Fibroblast of skin of right biceps (primary cell): ENCODE measurements at regions not wholly inside any gene's neighbourhood (a gene's known extent, or its start where the extent isn't known, plus 50 kb on each side); places are given as distances from the start of the nearest gene placed in this dataset.

ENCODE experiments used
- DNase-seq: peaks from one replicate; pipeline ENCODE4 v3.0.0-alpha.2; 2013

- DNase-seq = peak; percentile 34
Measured at GRCh38 chr12:59839514-59839913, 243.7 kb downstream of the SLC16A7 start.

GRCh38 chr12:59843260-59843843 is 247.5 kb downstream of the SLC16A7 start:
- no peak for DNase-seq

DNA sequence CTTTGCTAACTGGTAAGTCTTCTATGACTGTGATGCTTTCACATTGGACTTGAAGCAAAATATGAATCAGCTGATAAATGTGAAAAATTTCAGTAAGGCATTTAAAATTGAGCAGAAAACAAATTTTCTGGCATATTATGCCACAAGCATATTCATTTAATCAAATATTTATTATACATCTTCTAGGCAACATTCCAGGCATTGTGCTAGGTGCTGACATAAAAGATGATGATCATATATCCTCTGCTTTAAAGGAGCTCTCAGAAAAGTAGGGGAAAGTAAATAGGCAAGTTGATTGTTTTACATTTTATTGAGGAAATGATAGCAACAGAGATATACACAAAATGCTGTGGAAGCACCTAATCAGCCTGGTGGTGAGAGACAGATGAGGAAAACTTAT is 248.9 kb downstream of the SLC16A7 start:
- peak; percentile 62 for DNase-seq

DNA sequence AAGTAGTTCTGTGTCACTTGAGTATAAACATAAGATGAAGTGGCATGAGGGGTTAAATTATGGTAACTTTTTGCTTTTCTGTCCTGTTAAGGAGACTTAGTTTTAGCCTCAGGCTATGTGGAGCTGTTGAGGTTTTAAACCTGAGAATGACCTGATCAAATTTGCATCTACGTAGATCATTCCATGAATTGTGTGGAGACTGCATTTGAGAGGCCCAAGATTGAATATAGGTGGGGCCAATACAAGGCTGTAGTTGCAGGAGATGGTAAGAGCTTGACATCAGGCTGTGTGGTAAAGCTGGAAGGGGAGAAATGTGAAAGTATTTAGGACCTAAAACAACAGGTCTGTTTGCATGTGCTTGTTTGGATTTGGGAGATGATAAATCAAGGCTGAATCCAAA is 249.5 kb downstream of the SLC16A7 start:
- DNase-seq = no peak

- no peak for DNase-seq
Measured at GRCh38 chr12:59847127-59847526, 251.3 kb downstream of the SLC16A7 start.

DNA sequence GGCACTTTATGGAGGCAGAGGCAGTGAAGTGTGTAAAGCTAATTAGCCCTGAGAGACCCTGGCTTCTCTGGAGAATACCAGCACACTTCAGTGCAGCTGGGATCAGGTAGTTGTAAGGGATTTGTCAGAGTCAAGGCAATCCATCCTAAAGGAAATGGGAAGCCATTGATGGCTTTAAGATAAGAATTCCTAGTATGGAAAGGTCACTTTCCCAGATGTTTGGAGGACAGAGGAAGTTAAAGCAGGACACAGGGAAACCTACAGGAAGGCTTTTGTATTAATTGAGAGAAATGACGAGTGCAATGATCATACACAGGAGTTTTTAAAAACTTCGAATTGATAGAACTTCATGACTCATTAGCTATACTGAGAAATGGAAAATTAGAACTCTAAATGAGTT is 254.4 kb downstream of the SLC16A7 start:
- DNase-seq = no peak

DNA sequence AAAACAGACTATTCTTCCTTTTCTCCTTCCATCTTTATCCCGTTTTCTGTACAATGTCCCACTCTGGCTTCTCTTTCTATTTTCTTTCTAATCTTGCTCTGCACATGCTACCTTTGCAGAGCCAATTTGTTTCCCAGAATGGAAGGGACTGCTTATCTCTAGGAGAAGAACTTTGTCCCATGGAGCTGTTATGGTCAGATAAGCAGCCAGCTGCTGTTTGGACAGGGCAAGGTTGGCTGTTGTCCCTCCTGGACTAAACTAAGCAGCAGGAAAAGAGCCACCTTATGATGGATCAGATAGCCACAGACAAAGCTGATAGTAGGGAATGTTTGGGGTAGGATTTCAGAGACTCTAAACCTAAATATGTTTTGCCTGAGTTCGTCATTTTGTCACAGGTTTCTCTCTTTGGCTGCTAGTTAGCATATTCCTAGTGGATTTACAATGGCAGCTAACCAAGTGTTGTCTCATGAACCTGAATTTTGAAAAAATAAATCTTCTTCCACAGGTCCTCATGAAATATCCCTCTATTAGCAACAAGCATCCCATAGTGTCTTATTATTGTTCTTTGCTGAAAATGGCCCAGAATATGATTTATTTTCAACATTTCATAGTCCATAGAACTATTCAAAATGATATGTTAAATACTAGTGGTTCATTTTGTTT is 262.8 kb downstream of the SLC16A7 start:
- DNase-seq = no peak

- DNase-seq = no peak
Measured at GRCh38 chr12:59859171-59859510, 263.3 kb downstream of the SLC16A7 start.

DNA sequence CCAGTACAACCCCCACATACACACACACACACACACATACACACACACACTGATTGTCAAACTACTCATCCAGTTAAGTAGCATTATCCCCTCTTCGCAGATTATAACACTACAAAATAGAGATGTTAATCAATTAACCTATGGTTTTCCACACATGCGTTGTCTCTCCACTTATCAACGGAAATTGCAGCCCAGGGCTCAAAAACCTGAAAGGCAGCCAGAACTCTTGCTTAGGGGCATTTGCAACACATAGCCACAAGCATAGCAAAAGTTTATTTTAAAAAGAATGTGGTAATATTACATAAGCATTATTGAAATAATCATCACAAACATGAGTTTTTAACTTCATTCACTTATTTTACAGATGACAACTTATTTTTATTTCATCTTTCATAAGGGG is 265.8 kb downstream of the SLC16A7 start:
- no peak for DNase-seq

DNA sequence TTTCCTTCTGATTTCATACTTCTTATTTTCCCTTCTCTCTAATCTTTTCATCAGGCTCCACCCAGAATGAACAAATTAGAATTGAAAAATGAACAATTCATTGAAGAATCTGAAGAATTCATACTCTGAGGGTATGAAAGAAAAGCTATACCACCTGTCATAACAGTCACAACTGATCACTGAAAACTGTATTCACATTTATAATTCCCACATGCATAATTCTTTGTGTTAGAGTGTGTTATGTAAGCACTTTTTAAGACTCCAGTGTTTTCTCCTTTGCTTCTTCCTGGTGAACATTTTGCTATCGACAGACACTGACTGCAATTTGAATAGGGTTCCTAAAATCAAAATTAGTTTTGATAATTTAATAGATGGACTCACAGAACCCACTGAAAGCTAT is 271.2 kb downstream of the SLC16A7 start:
- no peak for DNase-seq

DNA sequence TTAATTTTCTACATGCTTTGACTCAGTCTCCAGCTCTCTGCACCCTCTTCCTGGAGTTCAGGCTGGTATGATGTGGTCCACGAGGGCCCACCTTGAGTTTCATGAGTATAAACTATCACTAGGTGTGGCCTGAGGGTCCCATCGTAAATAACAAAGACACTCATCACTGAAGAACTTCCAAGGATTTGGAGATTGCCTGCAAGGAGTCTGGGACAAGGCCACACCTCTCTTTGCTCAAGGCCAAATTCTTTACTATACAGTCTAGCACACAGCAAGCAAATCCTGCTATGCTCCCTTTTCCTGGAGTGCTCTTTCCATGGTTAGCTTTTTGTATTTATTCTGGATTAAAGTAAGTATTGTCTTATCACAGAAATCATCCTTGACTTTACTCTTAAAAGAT is 271.9 kb downstream of the SLC16A7 start:
- no peak for DNase-seq

GRCh38 chr12:59871779-59872178 is 275.9 kb downstream of the SLC16A7 start:
- DNase-seq = no peak

- peak; percentile 31 for DNase-seq
Measured at GRCh38 chr12:59873136-59873535, 277.3 kb downstream of the SLC16A7 start.

DNA sequence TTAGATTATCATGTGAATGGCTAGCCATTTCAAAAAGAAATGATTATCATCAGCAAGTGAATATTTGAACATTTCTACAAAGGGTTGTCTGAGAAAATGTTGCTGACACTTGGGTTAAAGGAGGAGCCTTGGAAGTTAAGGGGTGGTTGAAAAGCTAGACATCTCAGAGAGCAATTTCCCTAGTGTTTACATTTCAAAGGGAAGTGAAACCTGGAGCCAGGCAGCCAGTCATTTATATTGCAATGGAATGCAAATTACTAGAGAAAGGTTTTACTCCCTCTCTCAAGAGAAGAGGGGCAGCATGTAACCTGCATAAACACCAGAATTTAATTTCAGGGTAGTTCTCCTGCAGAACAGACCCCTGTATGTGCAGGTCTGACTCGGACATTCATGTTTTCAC is 279.0 kb downstream of the SLC16A7 start:
- no peak for DNase-seq

DNA sequence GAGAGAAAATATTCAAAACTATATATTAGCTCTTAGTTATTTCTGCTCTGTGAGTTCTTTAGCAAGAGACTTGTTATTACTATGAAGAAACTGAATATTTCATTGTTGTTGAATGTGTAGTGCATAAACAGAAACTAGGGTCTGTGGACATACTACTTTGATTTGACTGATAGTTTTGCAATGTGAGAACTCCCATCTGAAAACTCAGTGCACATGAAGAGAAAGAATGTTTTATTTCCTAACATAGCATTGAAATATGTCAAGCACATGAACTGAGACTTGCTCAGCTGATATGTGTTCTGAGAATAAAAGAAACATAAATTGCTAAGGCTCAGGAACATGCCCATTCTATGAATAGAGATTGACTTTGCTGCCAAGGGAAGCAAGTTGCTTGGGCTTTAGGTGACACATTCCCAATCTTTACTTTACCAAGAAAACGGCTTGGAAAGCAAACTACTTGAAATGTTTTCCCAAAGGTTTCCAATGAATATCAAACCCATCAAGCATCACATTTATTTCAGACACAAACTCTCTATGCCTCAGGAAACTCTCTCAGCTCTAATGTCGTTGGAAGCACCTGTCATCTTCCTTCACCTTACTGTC is 290.4 kb downstream of the SLC16A7 start:
- no peak for DNase-seq

GRCh38 chr12:59887178-59887577 is 291.3 kb downstream of the SLC16A7 start:
- no peak for DNase-seq

DNA sequence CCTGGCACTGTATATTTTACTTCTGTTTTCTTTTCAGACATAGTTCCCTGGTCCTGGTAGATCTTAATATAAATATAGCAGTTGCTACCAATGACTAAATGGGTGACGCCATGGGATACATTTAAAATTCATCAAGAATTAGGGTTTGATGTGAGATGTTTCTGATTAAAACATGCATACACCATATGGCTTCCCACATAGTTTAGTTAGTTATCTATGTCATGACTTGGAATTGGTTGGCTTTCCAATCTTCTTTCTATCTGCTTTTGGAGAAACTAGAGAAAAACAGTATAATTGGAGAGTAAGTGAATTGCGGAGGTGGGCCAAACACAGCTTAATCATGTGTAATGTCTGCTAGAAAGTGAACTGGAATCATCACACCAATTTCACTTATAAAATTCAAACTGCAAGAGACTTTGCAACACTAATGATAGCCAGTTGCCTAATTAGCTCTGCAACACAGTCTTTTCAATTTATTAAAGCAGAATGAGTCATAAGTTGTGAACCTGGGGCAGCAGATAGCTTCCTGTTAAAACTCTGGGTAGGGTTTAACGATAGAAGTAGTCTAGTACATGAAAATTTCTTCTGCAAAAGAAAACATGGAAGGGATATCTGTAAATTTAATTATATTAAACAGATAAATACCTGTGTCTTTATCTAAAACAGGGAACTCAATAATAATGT is 295.2 kb downstream of the SLC16A7 start:
- peak; percentile 27 for DNase-seq

- no peak for DNase-seq
Measured at GRCh38 chr12:59895166-59895775, 299.4 kb downstream of the SLC16A7 start.

DNA sequence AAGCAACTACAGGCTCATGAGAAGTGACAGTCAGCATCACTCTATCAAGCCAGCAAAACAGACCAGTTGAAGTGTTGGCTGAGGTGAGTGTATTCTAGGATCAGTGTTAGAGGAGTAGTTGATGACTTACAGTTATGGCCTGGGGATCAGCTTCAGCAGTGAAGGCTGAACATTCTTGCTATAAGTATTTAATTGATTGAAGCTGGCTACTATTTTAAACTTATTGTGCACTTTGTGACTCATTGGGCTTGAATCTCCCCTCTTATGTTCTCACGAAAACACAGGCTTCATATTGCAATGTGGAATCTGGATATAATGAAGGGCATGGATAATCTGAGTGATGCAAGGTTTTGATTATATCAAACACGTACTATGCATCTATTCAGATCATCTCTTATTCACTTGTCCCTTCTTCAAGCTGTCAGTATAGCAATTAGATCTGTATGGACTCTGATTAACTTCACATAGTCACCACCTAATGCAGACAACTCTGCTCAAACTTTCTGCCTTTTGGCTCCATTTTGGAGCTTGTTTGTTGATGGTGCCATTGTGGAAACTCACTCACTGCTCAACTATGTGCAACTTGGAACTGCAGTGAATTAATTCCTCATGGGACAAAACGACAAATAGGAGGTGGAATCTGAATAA is 309.2 kb downstream of the SLC16A7 start:
- DNase-seq = peak; percentile 99

DNA sequence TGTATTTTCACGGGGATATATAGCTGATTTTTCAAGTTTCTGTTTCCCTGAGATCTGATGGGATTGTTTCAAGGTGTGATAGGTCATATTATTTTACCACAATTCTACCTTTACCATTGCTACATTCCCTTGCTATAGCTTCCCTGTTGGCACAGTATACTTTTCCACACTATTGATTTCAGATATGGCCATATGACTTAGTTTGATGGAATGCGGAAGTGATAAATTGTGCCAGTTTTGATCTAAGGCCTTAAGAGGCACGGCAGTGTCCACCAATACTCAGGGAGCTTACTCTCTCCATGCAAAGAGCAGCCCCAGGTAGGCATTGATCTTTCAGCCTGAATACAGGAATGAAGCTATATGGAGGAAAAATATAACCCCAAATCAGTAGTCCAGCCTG is 315.7 kb downstream of the SLC16A7 start:
- DNase-seq = no peak

GRCh38 chr12:59916988-59917387 is 321.2 kb downstream of the SLC16A7 start:
- no peak for DNase-seq

GRCh38 chr12:59927032-59927431 is 331.2 kb downstream of the SLC16A7 start:
- peak; percentile 65 for DNase-seq

DNA sequence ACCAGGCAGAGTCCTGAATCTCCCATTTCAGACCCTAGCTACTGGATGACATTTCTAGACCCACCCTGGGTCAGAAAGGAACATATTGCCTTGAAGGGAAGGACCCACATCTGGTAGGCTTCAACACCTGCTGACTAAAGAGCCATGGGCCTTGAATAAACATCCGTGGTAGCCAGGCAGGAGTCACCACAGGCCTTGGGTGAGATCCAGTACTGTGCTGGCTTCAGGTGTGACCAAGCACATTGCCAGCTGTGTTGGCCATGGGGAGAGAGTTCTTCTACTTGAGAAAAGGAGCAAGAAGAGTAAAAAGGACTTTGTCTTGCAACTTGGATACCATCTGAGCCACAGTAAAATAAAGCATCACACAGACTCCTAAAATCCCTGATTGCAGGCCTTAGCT is 332.6 kb downstream of the SLC16A7 start:
- DNase-seq = no peak
